ENCODE measurements at regions not wholly inside any gene's neighbourhood (a gene's known extent, or its start where the extent isn't known, plus 50 kb on each side); places are given as distances from the start of the nearest gene placed in this dataset.
"Not testable (repeated sequence)": the region's sequence is repeated elsewhere in the genome, so short reads cannot be mapped to it uniquely, and the experiment has no call there.

GRCh38 chr17:77549726-77550366 is 408.7 kb upstream of the TNRC6C start:
- Histone ChIP-seq H3K27me3 (ENCODE audit: control insufficient read depth in 5 of 5, insufficient read depth in 4 of 5, low read length in 5 of 5) (peaks cover 0 to 4% (median 0%) of the 10 kb centered on the region in 5 donors), H3K27ac (ENCODE audit: low read depth, low read length) (no peak overlapping the region), H3K36me3 (ENCODE audit: control insufficient read depth in 5 of 5, insufficient read depth in 5 of 5, low read length in 5 of 5) (no peaks in the 10 kb centered on the region), H3K4me3 (ENCODE audit: low read depth in 1 of 5, low read length in 5 of 5) (no peak overlapping the region), H3K4me1 (ENCODE audit: control insufficient read depth in 5 of 5, insufficient read depth in 5 of 5, low read length in 5 of 5) (peaks cover 0 to 5% (median 0%) of the 10 kb centered on the region in 5 donors), H3K9ac (ENCODE audit: low read length in 5 of 5) (no peak overlapping the region), H3K9me3 (ENCODE audit: control insufficient read depth in 5 of 5, low read length in 5 of 5) (peaks cover 0 to 2% (median 0%) of the 10 kb centered on the region in 5 donors)

- H3K9ac ChIP-seq (ENCODE audit: low read length in 5 of 5) = no peak overlapping the region
- H3K36me3 ChIP-seq (ENCODE audit: control insufficient read depth in 5 of 5, insufficient read depth in 5 of 5, low read length in 5 of 5) = no peaks in the 10 kb centered on the region
- peaks cover 0 to 16% (median 0%) of the 10 kb centered on the region in 5 donors for H3K4me1 ChIP-seq (ENCODE audit: control insufficient read depth in 5 of 5, insufficient read depth in 5 of 5, low read length in 5 of 5)
- H3K27ac ChIP-seq (ENCODE audit: low read depth, low read length) = no peak overlapping the region
- H3K4me3 ChIP-seq (ENCODE audit: low read depth in 1 of 5, low read length in 5 of 5) = no peak overlapping the region
- peaks cover 5 to 17% (median 14%) of the 10 kb centered on the region in 5 donors for H3K27me3 ChIP-seq (ENCODE audit: control insufficient read depth in 5 of 5, insufficient read depth in 4 of 5, low read length in 5 of 5)
- H3K9me3 ChIP-seq (ENCODE audit: control insufficient read depth in 5 of 5, low read length in 5 of 5) = no peaks in the 10 kb centered on the region
Observed at GRCh38 chr17:77553459-77554066, 404.9 kb upstream of the TNRC6C start.

GRCh38 chr17:77555121-77555591 is 403.3 kb upstream of the TNRC6C start:
- Histone ChIP-seq H3K4me1 (ENCODE audit: control insufficient read depth in 5 of 5, insufficient read depth in 5 of 5, low read length in 5 of 5) (peaks cover 0 to 16% (median 0%) of the 10 kb centered on the region in 5 donors), H3K36me3 (ENCODE audit: control insufficient read depth in 5 of 5, insufficient read depth in 5 of 5, low read length in 5 of 5) (no peaks in the 10 kb centered on the region), H3K9me3 (ENCODE audit: control insufficient read depth in 5 of 5, low read length in 5 of 5) (no peaks in the 10 kb centered on the region), H3K27ac (ENCODE audit: low read depth, low read length) (no peak overlapping the region), H3K4me3 (ENCODE audit: low read depth in 1 of 5, low read length in 5 of 5) (no peak overlapping the region), H3K9ac (ENCODE audit: low read length in 5 of 5) (no peak overlapping the region), H3K27me3 (ENCODE audit: control insufficient read depth in 5 of 5, insufficient read depth in 4 of 5, low read length in 5 of 5) (peaks cover 8 to 31% (median 19%) of the 10 kb centered on the region in 5 donors)

- H3K4me3 ChIP-seq (ENCODE audit: low read depth in 1 of 5, low read length in 5 of 5) = no peak overlapping the region
- H3K27ac ChIP-seq (ENCODE audit: low read depth, low read length) = no peak overlapping the region
- H3K27me3 ChIP-seq (ENCODE audit: control insufficient read depth in 5 of 5, insufficient read depth in 4 of 5, low read length in 5 of 5) = peaks cover 8 to 32% (median 19%) of the 10 kb centered on the region in 5 donors
- no peaks in the 10 kb centered on the region for H3K9me3 ChIP-seq (ENCODE audit: control insufficient read depth in 5 of 5, low read length in 5 of 5)
- no peak overlapping the region for H3K9ac ChIP-seq (ENCODE audit: low read length in 5 of 5)
- H3K4me1 ChIP-seq (ENCODE audit: control insufficient read depth in 5 of 5, insufficient read depth in 5 of 5, low read length in 5 of 5) = peaks cover 0 to 16% (median 0%) of the 10 kb centered on the region in 5 donors
- H3K36me3 ChIP-seq (ENCODE audit: control insufficient read depth in 5 of 5, insufficient read depth in 5 of 5, low read length in 5 of 5) = no peaks in the 10 kb centered on the region
Observed at GRCh38 chr17:77555741-77556291, 402.7 kb upstream of the TNRC6C start.

GRCh38 chr17:77556383-77557061 is 402.0 kb upstream of the TNRC6C start:
- Histone ChIP-seq H3K9me3 (ENCODE audit: control insufficient read depth in 5 of 5, low read length in 5 of 5) (no peaks in the 10 kb centered on the region), H3K4me1 (ENCODE audit: control insufficient read depth in 5 of 5, insufficient read depth in 5 of 5, low read length in 5 of 5) (peaks cover 0 to 16% (median 0%) of the 10 kb centered on the region in 5 donors), H3K27ac (ENCODE audit: low read depth, low read length) (no peak overlapping the region), H3K9ac (ENCODE audit: low read length in 5 of 5) (no peak overlapping the region), H3K27me3 (ENCODE audit: control insufficient read depth in 5 of 5, insufficient read depth in 4 of 5, low read length in 5 of 5) (peaks cover 8 to 32% (median 19%) of the 10 kb centered on the region in 5 donors), H3K36me3 (ENCODE audit: control insufficient read depth in 5 of 5, insufficient read depth in 5 of 5, low read length in 5 of 5) (no peaks in the 10 kb centered on the region), H3K4me3 (ENCODE audit: low read depth in 1 of 5, low read length in 5 of 5) (no peak overlapping the region)

- Histone ChIP-seq H3K4me3 (ENCODE audit: low read depth in 1 of 5, low read length in 5 of 5) (no peak overlapping the region), H3K9me3 (ENCODE audit: control insufficient read depth in 5 of 5, low read length in 5 of 5) (no peaks in the 10 kb centered on the region), H3K36me3 (ENCODE audit: control insufficient read depth in 5 of 5, insufficient read depth in 5 of 5, low read length in 5 of 5) (no peaks in the 10 kb centered on the region), H3K9ac (ENCODE audit: low read length in 5 of 5) (no peak overlapping the region), H3K27ac (ENCODE audit: low read depth, low read length) (no peak overlapping the region), H3K27me3 (ENCODE audit: control insufficient read depth in 5 of 5, insufficient read depth in 4 of 5, low read length in 5 of 5) (peaks cover 12 to 32% (median 16%) of the 10 kb centered on the region in 5 donors), H3K4me1 (ENCODE audit: control insufficient read depth in 5 of 5, insufficient read depth in 5 of 5, low read length in 5 of 5) (peaks cover 0 to 16% (median 0%) of the 10 kb centered on the region in 5 donors)
Observed at GRCh38 chr17:77558846-77559626, 399.5 kb upstream of the TNRC6C start.

- Histone ChIP-seq H3K27ac (ENCODE audit: low read depth, low read length) (no peak overlapping the region), H3K4me1 (ENCODE audit: control insufficient read depth in 5 of 5, insufficient read depth in 5 of 5, low read length in 5 of 5) (peaks cover 0 to 16% (median 0%) of the 10 kb centered on the region in 5 donors), H3K9ac (ENCODE audit: low read length in 5 of 5) (no peak overlapping the region), H3K36me3 (ENCODE audit: control insufficient read depth in 5 of 5, insufficient read depth in 5 of 5, low read length in 5 of 5) (no peaks in the 10 kb centered on the region), H3K27me3 (ENCODE audit: control insufficient read depth in 5 of 5, insufficient read depth in 4 of 5, low read length in 5 of 5) (peaks cover 12 to 32% (median 16%) of the 10 kb centered on the region in 5 donors), H3K4me3 (ENCODE audit: low read depth in 1 of 5, low read length in 5 of 5) (no peak overlapping the region), H3K9me3 (ENCODE audit: control insufficient read depth in 5 of 5, low read length in 5 of 5) (no peaks in the 10 kb centered on the region)
Observed at GRCh38 chr17:77560381-77560780, 398.1 kb upstream of the TNRC6C start.

- Histone ChIP-seq H3K9ac (ENCODE audit: low read length in 5 of 5) (no peak overlapping the region), H3K9me3 (ENCODE audit: control insufficient read depth in 5 of 5, low read length in 5 of 5) (no peaks in the 10 kb centered on the region), H3K27me3 (ENCODE audit: control insufficient read depth in 5 of 5, insufficient read depth in 4 of 5, low read length in 5 of 5) (peaks cover 11 to 29% (median 14%) of the 10 kb centered on the region in 5 donors), H3K4me1 (ENCODE audit: control insufficient read depth in 5 of 5, insufficient read depth in 5 of 5, low read length in 5 of 5) (peaks cover 0 to 12% (median 0%) of the 10 kb centered on the region in 5 donors), H3K36me3 (ENCODE audit: control insufficient read depth in 5 of 5, insufficient read depth in 5 of 5, low read length in 5 of 5) (no peaks in the 10 kb centered on the region), H3K4me3 (ENCODE audit: low read depth in 1 of 5, low read length in 5 of 5) (no peak overlapping the region), H3K27ac (ENCODE audit: low read depth, low read length) (no peak overlapping the region)
Observed at GRCh38 chr17:77560841-77561240, 397.7 kb upstream of the TNRC6C start.

GRCh38 chr17:77562361-77562760 is 396.1 kb upstream of the TNRC6C start:
- H3K9me3 ChIP-seq (ENCODE audit: control insufficient read depth in 5 of 5, low read length in 5 of 5); H3K27ac ChIP-seq (ENCODE audit: low read depth, low read length): not testable (repeated sequence)

More at GRCh38 chr17:77562361-77562760, 396.1 kb upstream of the TNRC6C start:
- H3K27me3 ChIP-seq (ENCODE audit: control insufficient read depth in 5 of 5, insufficient read depth in 4 of 5, low read length in 5 of 5) = peaks cover 7 to 23% (median 12%) of the 10 kb centered on the region in 5 donors
- not testable (repeated sequence) for H3K9ac ChIP-seq (ENCODE audit: low read length in 5 of 5); H3K36me3 ChIP-seq (ENCODE audit: control insufficient read depth in 5 of 5, insufficient read depth in 5 of 5, low read length in 5 of 5); H3K4me3 ChIP-seq (ENCODE audit: low read depth in 1 of 5, low read length in 5 of 5); H3K4me1 ChIP-seq (ENCODE audit: control insufficient read depth in 5 of 5, insufficient read depth in 5 of 5, low read length in 5 of 5)
